Endothelial cell (in vitro differentiated cells): ENCODE measurements at regions not wholly inside any gene's neighbourhood (a gene's known extent, or its start where the extent isn't known, plus 50 kb on each side); places are given as distances from the start of the nearest gene placed in this dataset.

Experiments used
- DNase-seq: peaks from one replicate; pipeline ENCODE4 v3.0.0; 2021; ENCODE audit warnings: low spot score
- H3K27ac Mint-ChIP-seq: one replicate; pipeline ENCODE4 v1.8.0; 2021; ENCODE audit warnings: mixed read lengths, inconsistent platforms; ENCODE audit not compliant: unreplicated experiment
- H3K27me3 Mint-ChIP-seq: one replicate; pipeline ENCODE4 v1.8.0; 2021; ENCODE audit warnings: mild to moderate bottlenecking, moderate library complexity, mixed read lengths, inconsistent platforms; ENCODE audit not compliant: unreplicated experiment
- H3K36me3 Mint-ChIP-seq: one replicate; pipeline ENCODE4 v1.8.0; 2021; ENCODE audit warnings: mild to moderate bottlenecking, low read depth, mixed read lengths, inconsistent platforms; ENCODE audit not compliant: unreplicated experiment
- H3K4me1 Mint-ChIP-seq: one replicate; pipeline ENCODE4 v1.8.0; 2021; ENCODE audit warnings: mild to moderate bottlenecking, mixed read lengths, inconsistent platforms; ENCODE audit not compliant: unreplicated experiment
- H3K4me3 Mint-ChIP-seq: one replicate; pipeline ENCODE4 v1.8.0; 2021; ENCODE audit warnings: mild to moderate bottlenecking, mixed read lengths, inconsistent platforms; ENCODE audit not compliant: unreplicated experiment
- H3K9me3 Mint-ChIP-seq: one replicate; pipeline ENCODE4 v1.8.0; 2021; ENCODE audit warnings: mixed read lengths, inconsistent platforms; ENCODE audit not compliant: unreplicated experiment
- TF ChIP-seq, protein P1 (sequence below): fragments of 200-600 bp; sonication (generic); IDR thresholded peaks from one replicate; pipeline ENCODE4 v1.5.0; 2021; ENCODE audit warnings: antibody characterized with exemption; ENCODE audit not compliant: unreplicated experiment

DNA sequence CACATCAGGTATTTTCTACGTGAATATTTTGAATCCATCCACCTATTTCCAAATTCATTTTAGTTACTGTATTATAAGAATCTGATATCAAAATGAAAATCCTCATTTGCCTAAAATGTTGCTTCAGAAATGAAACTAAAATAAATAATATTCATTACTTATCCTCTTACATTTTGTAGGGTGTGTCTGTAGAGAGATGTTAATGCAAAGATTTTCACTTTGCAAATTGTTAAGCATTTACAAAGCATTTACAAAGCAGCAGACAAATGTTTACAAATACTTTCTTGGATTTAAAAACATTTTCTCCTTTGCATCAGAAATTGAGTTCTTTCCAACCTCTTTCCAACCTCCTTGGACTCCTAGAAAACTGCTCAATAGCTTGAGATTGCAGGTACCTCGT is 360.0 kb upstream of the DCN start:
- no peak overlapping the region for H3K4me3 Mint-ChIP-seq
- no peaks in the 10 kb centered on the region for H3K9me3 Mint-ChIP-seq
- no peaks in the 10 kb centered on the region for H3K36me3 Mint-ChIP-seq
- H3K4me1 Mint-ChIP-seq, result peaks cover 14% of the 10 kb centered on the region
- H3K27ac Mint-ChIP-seq, result no peak overlapping the region
- no peaks in the 10 kb centered on the region for H3K27me3 Mint-ChIP-seq
- TF ChIP-seq, protein P1, sequence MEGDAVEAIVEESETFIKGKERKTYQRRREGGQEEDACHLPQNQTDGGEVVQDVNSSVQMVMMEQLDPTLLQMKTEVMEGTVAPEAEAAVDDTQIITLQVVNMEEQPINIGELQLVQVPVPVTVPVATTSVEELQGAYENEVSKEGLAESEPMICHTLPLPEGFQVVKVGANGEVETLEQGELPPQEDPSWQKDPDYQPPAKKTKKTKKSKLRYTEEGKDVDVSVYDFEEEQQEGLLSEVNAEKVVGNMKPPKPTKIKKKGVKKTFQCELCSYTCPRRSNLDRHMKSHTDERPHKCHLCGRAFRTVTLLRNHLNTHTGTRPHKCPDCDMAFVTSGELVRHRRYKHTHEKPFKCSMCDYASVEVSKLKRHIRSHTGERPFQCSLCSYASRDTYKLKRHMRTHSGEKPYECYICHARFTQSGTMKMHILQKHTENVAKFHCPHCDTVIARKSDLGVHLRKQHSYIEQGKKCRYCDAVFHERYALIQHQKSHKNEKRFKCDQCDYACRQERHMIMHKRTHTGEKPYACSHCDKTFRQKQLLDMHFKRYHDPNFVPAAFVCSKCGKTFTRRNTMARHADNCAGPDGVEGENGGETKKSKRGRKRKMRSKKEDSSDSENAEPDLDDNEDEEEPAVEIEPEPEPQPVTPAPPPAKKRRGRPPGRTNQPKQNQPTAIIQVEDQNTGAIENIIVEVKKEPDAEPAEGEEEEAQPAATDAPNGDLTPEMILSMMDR, result no peak
- DNase-seq, result no peak

DNA sequence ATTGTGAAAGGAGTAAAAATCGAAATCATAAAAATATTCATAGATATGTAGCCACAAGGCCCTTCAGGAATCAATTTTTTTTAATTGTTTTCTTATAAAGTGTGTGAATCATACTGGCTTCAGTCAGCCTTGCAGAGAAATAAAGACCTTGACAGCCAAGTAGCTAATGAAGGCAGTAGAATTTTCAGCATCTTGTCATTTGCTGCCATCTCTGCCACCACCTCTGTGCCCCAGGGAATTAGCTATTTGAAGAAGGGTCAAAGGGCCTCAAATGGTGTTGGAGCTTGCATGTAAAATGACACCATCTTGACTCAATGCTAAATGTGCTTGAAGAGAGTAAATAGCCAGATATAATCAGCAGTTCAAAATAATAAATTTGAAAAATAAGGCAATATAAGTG is 359.4 kb upstream of the DCN start:
- H3K36me3 Mint-ChIP-seq, result no peaks in the 10 kb centered on the region
- H3K27me3 Mint-ChIP-seq, result no peaks in the 10 kb centered on the region
- no peak for DNase-seq
- H3K4me1 Mint-ChIP-seq, result peaks cover 14% of the 10 kb centered on the region
- H3K4me3 Mint-ChIP-seq, result no peak overlapping the region
- no peaks in the 10 kb centered on the region for H3K9me3 Mint-ChIP-seq
- TF ChIP-seq, protein P1, result no peak
- no peak overlapping the region for H3K27ac Mint-ChIP-seq

- TF ChIP-seq, protein P1, result no peak
- no peak overlapping the region for H3K4me3 Mint-ChIP-seq
- no peak for DNase-seq
- no peaks in the 10 kb centered on the region for H3K36me3 Mint-ChIP-seq
- H3K9me3 Mint-ChIP-seq, result no peaks in the 10 kb centered on the region
- no peaks in the 10 kb centered on the region for H3K27me3 Mint-ChIP-seq
- H3K27ac Mint-ChIP-seq, result no peak overlapping the region
- peaks cover 14% of the 10 kb centered on the region for H3K4me1 Mint-ChIP-seq
Observed at GRCh38 chr12:91538418-91538817, 355.8 kb upstream of the DCN start.

DNA sequence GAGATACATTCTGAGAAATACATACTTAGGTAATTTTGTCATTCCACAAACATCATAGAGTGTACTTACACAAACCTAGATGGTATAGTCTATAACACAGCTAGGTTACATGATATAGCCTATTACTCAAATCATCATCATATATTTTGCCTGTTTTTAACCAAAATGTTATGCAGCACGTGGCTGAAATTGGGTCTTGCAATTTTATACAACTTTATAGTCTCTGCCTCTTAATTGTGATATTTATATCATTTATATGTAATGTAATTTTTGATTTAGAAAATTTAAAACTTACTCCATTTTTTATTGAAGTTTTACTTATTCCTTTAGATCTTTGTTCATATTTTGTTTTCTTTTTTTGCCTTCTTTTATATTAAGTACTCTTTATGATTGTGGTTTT is 350.7 kb upstream of the DCN start:
- peaks cover 7% of the 10 kb centered on the region for H3K4me1 Mint-ChIP-seq
- TF ChIP-seq, protein P1, result no peak
- no peak overlapping the region for H3K4me3 Mint-ChIP-seq

GRCh38 chr12:91529829-91530228 is 347.2 kb upstream of the DCN start:
- no peaks in the 10 kb centered on the region for H3K9me3 Mint-ChIP-seq
- H3K27ac Mint-ChIP-seq, result no peak overlapping the region
- TF ChIP-seq, protein P1, result no peak
- H3K4me3 Mint-ChIP-seq, result no peak overlapping the region
- no peak for DNase-seq
- no peaks in the 10 kb centered on the region for H3K36me3 Mint-ChIP-seq
- no peaks in the 10 kb centered on the region for H3K4me1 Mint-ChIP-seq
- no peaks in the 10 kb centered on the region for H3K27me3 Mint-ChIP-seq

More for the DNA sequence above, 350.7 kb upstream of the DCN start:
- H3K36me3 Mint-ChIP-seq, result no peaks in the 10 kb centered on the region
- H3K9me3 Mint-ChIP-seq, result no peaks in the 10 kb centered on the region
- no peak overlapping the region for H3K27ac Mint-ChIP-seq
- DNase-seq, result no peak
- H3K27me3 Mint-ChIP-seq, result no peaks in the 10 kb centered on the region
